ENCODE measurements at regions not wholly inside any gene's neighbourhood (a gene's known extent, or its start where the extent isn't known, plus 50 kb on each side); places are given as distances from the start of the nearest gene placed in this dataset.

DNA sequence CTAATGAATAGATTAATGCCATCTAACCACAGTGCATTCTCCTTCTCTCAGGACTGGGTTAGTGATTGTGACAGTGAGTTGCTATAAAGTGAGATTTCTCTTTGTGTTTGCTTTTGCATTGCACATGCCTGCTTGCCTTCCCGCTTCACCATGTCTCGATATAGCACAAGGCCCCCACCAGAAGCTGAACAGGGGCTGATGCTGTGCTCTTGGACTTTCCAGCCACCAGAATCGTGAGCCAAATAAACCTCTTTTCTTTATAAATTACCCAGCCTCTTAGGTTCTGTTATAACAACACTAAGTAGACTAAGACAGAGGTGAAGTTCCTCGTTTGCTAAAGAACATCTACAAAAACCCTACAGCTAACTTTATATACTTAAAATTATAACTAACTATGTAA is 173.0 kb downstream of the KIF26A start:
- no peak for TF ChIP-seq CTCF (IDR thresholded peaks at IDR 0.05)

- no peak for TF ChIP-seq CTCF (IDR thresholded peaks at IDR 0.05)
Observed at GRCh38 chr14:104313674-104314073, 175.3 kb downstream of the KIF26A start.

GRCh38 chr14:104314251-104314941 is 176.0 kb downstream of the KIF26A start:
- TF ChIP-seq CTCF (IDR thresholded peaks at IDR 0.05) = no peak

- no peak for TF ChIP-seq CTCF (IDR thresholded peaks at IDR 0.05)
Observed at GRCh38 chr14:104315169-104315568, 176.8 kb downstream of the KIF26A start.

- no peak for TF ChIP-seq CTCF (IDR thresholded peaks at IDR 0.05)
Observed at GRCh38 chr14:104315625-104316024, 177.2 kb downstream of the KIF26A start.

DNA sequence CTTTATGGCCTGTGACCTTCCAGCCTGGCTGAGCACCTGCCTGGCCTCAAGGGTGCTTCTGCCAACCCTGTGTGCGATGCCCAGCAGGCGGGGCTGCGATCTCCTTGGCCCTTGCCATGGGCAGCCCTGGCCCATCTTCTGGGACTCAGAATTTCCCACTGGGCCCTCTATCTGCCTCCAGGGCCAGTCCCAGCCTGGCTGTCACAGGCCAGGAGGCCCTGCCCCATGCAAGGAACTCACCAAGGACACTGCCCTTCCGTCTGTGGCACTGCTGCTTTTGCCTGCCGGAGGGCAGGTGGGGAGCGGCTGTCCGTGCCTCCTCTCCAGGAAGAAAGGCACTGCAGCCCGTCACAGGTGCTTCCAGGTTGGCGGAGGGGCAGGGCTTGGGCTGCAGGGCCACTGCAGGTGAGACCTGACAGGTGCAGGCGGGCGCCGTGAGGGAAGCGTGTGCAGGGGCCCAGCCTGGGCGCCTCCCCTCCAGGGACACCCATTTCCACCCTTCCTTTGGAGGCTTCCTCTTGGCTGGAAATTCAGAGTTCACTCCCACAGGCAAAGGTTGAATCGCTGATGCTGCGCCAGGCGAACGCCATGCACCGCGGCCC is 177.8 kb downstream of the KIF26A start:
- TF ChIP-seq CTCF (IDR thresholded peaks at IDR 0.05) = no peak

DNA sequence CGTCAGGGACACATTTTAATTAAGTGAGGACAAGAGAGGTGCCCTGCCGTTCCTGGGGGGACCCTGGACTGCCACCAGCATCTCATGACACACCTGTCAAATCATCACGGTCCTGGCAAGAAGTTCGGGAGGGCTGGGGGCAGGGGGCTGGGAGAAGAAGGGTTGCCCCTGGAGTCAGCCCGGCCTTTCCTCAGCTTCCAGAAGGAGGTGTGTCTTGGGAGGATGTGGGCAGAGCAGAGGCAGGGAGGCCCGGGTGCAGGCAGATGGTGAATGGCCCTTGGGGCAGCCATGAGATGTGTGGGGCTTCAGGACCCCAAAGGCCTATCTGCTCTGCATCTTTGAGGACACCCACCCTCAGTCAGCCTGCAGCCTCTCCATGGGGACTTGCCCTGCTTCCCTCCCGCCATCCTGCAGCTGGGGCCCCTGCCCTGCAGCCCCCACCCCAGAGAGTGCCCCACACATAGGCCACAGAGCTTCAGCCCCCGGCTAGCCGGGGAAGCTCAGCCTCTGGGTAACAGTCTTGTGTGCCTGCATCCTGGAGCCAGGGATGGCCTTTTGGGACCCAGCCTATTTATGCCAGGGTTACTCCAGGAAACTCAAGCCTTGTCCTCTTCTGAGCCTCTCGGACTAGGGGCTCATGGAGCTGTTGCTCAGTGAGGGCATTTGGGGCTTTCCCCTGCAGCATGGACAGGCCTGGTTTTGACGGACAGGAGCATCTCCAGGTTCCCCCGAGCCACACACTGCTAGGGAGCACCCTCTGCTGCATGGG is 178.5 kb downstream of the KIF26A start:
- TF ChIP-seq CTCF (IDR thresholded peaks at IDR 0.05) = no peak

All from LNCAP (cell line).